GM18520 (cell line): ENCODE measurements at regions not wholly inside any gene's neighbourhood (a gene's known extent, or its start where the extent isn't known, plus 50 kb on each side); places are given as distances from the start of the nearest gene placed in this dataset.

Experiments
- ATAC-seq: cut with Tn5 transposase; IDR thresholded peaks from one replicate; pipeline ENCODE4 v1.9.1; 2021; ENCODE audit not compliant: unreplicated experiment

GRCh38 chr10:27451054-27451453, 53.0 kb upstream of the RAB18 start:
- no peak for ATAC-seq

GRCh38 chr10:27450225-27450624, 53.9 kb upstream of the RAB18 start:
- ATAC-seq: no peak

GRCh38 chr10:27449571-27449970, 54.5 kb upstream of the RAB18 start:
- ATAC-seq: no peak

- ATAC-seq: no peak
Observed at GRCh38 chr10:27448921-27449320, 55.2 kb upstream of the RAB18 start.

- ATAC-seq: no peak
Observed at GRCh38 chr10:27447540-27447939, 56.6 kb upstream of the RAB18 start.

- ATAC-seq: no peak
Observed at GRCh38 chr10:27446091-27446918, 57.8 kb upstream of the RAB18 start.

GRCh38 chr10:27445070-27445469, 59.0 kb upstream of the RAB18 start:
- ATAC-seq: no peak

- no peak for ATAC-seq
Observed at GRCh38 chr10:27440478-27440877, 63.6 kb upstream of the RAB18 start.

- ATAC-seq: no peak
Observed at GRCh38 chr10:27440021-27440420, 64.1 kb upstream of the RAB18 start.

- no peak for ATAC-seq
Observed at GRCh38 chr10:27439101-27439500, 65.0 kb upstream of the RAB18 start.

- no peak for ATAC-seq
Observed at GRCh38 chr10:27437775-27438174, 66.3 kb upstream of the RAB18 start.

- ATAC-seq: no peak
Observed at GRCh38 chr10:27436710-27437109, 67.4 kb upstream of the RAB18 start.

- ATAC-seq: no peak
Observed at GRCh38 chr10:27433976-27434375, 70.1 kb upstream of the RAB18 start.

GRCh38 chr10:27426948-27427467, 77.1 kb upstream of the RAB18 start:
- ATAC-seq: no peak

- ATAC-seq: no peak
Observed at GRCh38 chr10:27413831-27414348, 90.2 kb upstream of the RAB18 start.

- ATAC-seq: no peak
Observed at GRCh38 chr10:27413387-27413786, 90.7 kb upstream of the RAB18 start.

GRCh38 chr10:27410153-27410552, 94.0 kb upstream of the RAB18 start:
- no peak for ATAC-seq

GRCh38 chr10:27407271-27407670, 96.8 kb upstream of the RAB18 start:
- ATAC-seq: no peak

- ATAC-seq: no peak
Observed at GRCh38 chr10:27399871-27400270, 104.2 kb upstream of the RAB18 start.

- no peak for ATAC-seq
Observed at GRCh38 chr10:27393961-27394360, 110.1 kb upstream of the RAB18 start.

- ATAC-seq: no peak
Observed at GRCh38 chr10:27392606-27393005, 111.5 kb upstream of the RAB18 start.

- ATAC-seq: no peak
Observed at GRCh38 chr10:27391916-27392315, 112.2 kb upstream of the RAB18 start.

GRCh38 chr10:27391325-27391724, 112.8 kb upstream of the RAB18 start:
- no peak for ATAC-seq
